Smooth muscle cell (in vitro differentiated cells): ENCODE measurements at regions not wholly inside any gene's neighbourhood (a gene's known extent, or its start where the extent isn't known, plus 50 kb on each side); places are given as distances from the start of the nearest gene placed in this dataset.

Experiments used
- DNase-seq: peaks from one replicate; lab custom pipeline; 2025; ENCODE audit not compliant: unreplicated experiment; lab: John Stamatoyannopoulos, UW
- H2AFZ ChIP-seq: fragments of 200-600 bp; sonication (generic); 2 replicates; pipeline ENCODE4 v1.6.0; 2016; ENCODE audit warnings: antibody characterized with exemption, low read depth, mild to moderate bottlenecking
- H3F3A ChIP-seq: fragments of 200-600 bp; sonication (generic); 2 replicates; pipeline ENCODE4 v1.6.0; 2017; ENCODE audit warnings: antibody characterized with exemption, low read depth
- H3K27ac ChIP-seq: fragments of 200-600 bp; sonication (generic); 2 replicates; pipeline ENCODE4 v1.5.1; 2016; ENCODE audit warnings: low read depth, mild to moderate bottlenecking
- H3K27me3 ChIP-seq: fragments of 200-600 bp; sonication (generic); 2 replicates; pipeline ENCODE4 v1.6.1; 2016; ENCODE audit warnings: low read depth, mild to moderate bottlenecking
- H3K36me3 ChIP-seq: fragments of 200-600 bp; sonication (generic); 2 replicates; pipeline ENCODE4 v1.5.1; 2016; ENCODE audit warnings: low read depth
- H3K4me1 ChIP-seq: fragments of 200-600 bp; sonication (generic); 2 replicates; pipeline ENCODE4 v1.5.1; 2016; ENCODE audit warnings: low read depth
- H3K4me2 ChIP-seq: fragments of 200-600 bp; sonication (generic); 2 replicates; pipeline ENCODE4 v1.6.0; 2016; ENCODE audit warnings: mild to moderate bottlenecking
- H3K4me3 ChIP-seq: fragments of 200-600 bp; sonication (generic); 2 replicates; pipeline ENCODE4 v1.5.1; 2016; ENCODE audit warnings: mild to moderate bottlenecking
- H3K79me2 ChIP-seq: fragments of 200-600 bp; sonication (generic); 2 replicates; pipeline ENCODE4 v1.6.0; 2016; ENCODE audit warnings: low read depth, mild to moderate bottlenecking
- H3K9ac ChIP-seq: fragments of 200-600 bp; sonication (generic); 2 replicates; pipeline ENCODE4 v1.6.0; 2016; ENCODE audit warnings: low read depth
- H3K9me3 ChIP-seq: fragments of 200-600 bp; sonication (generic); replicated peaks from 2 replicates; pipeline ENCODE4 v1.5.1; 2016; ENCODE audit warnings: low read depth
- H4K20me1 ChIP-seq: fragments of 200-600 bp; sonication (generic); 2 replicates; pipeline ENCODE4 v1.6.0; 2016; ENCODE audit warnings: low read depth
- CTCF ChIP-seq: fragments of 200-600 bp; sonication (generic); IDR thresholded peaks from 2 replicates; pipeline ENCODE4 v1.5.1; 2017; ENCODE audit warnings: borderline replicate concordance, mild to moderate bottlenecking, antibody characterized with exemption; ENCODE audit not compliant: insufficient read depth, poor library complexity, severe bottlenecking
- WGBS: methylation state at CpG from one replicate; pipeline ENCODE4 v1.1.7; 2016; ENCODE audit warnings: low lambda C conversion rate; 5-methylcytosine and 5-hydroxymethylcytosine counted together

- H2AFZ ChIP-seq: no peak overlapping the region
- no peaks in the 10 kb centered on the region for H3K9me3 ChIP-seq
- H4K20me1 ChIP-seq: no peaks in the 10 kb centered on the region
- no peaks in the 10 kb centered on the region for H3K27me3 ChIP-seq
- no peak for DNase-seq
- no peaks in the 10 kb centered on the region for H3K36me3 ChIP-seq
- H3K27ac ChIP-seq: peak overlapping the region; percentile 20
- TF ChIP-seq CTCF: no peak
- no peaks in the 10 kb centered on the region for H3K79me2 ChIP-seq
- 88% methylated on average over 1 of the region's 1 CpG for WGBS
- H3F3A ChIP-seq: peaks cover 18% of the 10 kb centered on the region
- H3K4me3 ChIP-seq: no peak overlapping the region
- H3K9ac ChIP-seq: no peak overlapping the region
- H3K4me2 ChIP-seq: no peak overlapping the region
- H3K4me1 ChIP-seq: peaks cover 4% of the 10 kb centered on the region
Measured at GRCh38 chr13:37481885-37482227, 116.7 kb downstream of the POSTN start.

GRCh38 chr13:37481011-37481884 lies 117.3 kb downstream of the POSTN start:
- Histone ChIP-seq H4K20me1 (no peaks in the 10 kb centered on the region), H3K27ac (peak overlapping the region; percentile 51), H3K4me2 (no peak overlapping the region), H3K4me1 (peaks cover 10% of the 10 kb centered on the region), H3K79me2 (no peaks in the 10 kb centered on the region), H3K9ac (no peak overlapping the region), H3F3A (peaks cover 16% of the 10 kb centered on the region), H3K4me3 (no peak overlapping the region), H3K36me3 (no peaks in the 10 kb centered on the region), H3K9me3 (no peaks in the 10 kb centered on the region), H2AFZ (no peak overlapping the region), H3K27me3 (no peaks in the 10 kb centered on the region)
- no peak for DNase-seq
- TF ChIP-seq CTCF: no peak
- 69% methylated on average over 7 of the region's 7 CpGs for WGBS

GRCh38 chr13:37479916-37480315 lies 118.7 kb downstream of the POSTN start:
- H3K79me2 ChIP-seq: no peaks in the 10 kb centered on the region
- 34% methylated on average over 1 of the region's 1 CpG for WGBS
- no peak overlapping the region for H3K9ac ChIP-seq
- H3K36me3 ChIP-seq: no peaks in the 10 kb centered on the region
- peak overlapping the region; percentile 33 for H3K27ac ChIP-seq
- no peak overlapping the region for H3K4me2 ChIP-seq
- H3F3A ChIP-seq: peaks cover 12% of the 10 kb centered on the region
- TF ChIP-seq CTCF: no peak
- no peak for DNase-seq
- H2AFZ ChIP-seq: no peak overlapping the region
- no peaks in the 10 kb centered on the region for H4K20me1 ChIP-seq
- H3K4me3 ChIP-seq: no peak overlapping the region
- H3K9me3 ChIP-seq: no peaks in the 10 kb centered on the region
- no peaks in the 10 kb centered on the region for H3K27me3 ChIP-seq
- H3K4me1 ChIP-seq: peaks cover 17% of the 10 kb centered on the region

GRCh38 chr13:37476874-37477273 lies 121.7 kb downstream of the POSTN start:
- H3K79me2 ChIP-seq: no peaks in the 10 kb centered on the region
- H3F3A ChIP-seq: no peaks in the 10 kb centered on the region
- H3K4me2 ChIP-seq: peak overlapping the region; percentile 67
- no peaks in the 10 kb centered on the region for H3K36me3 ChIP-seq
- no peaks in the 10 kb centered on the region for H4K20me1 ChIP-seq
- no peak for TF ChIP-seq CTCF
- H3K27me3 ChIP-seq: no peaks in the 10 kb centered on the region
- H3K27ac ChIP-seq: peak overlapping the region; percentile 71
- no peaks in the 10 kb centered on the region for H3K9me3 ChIP-seq
- no peak overlapping the region for H3K4me3 ChIP-seq
- no peak overlapping the region for H2AFZ ChIP-seq
- peaks cover 17% of the 10 kb centered on the region for H3K4me1 ChIP-seq
- no peak overlapping the region for H3K9ac ChIP-seq
- no peak for DNase-seq
- WGBS: 4% methylated on average over 4 of the region's 4 CpGs
